Kidney glomerular epithelial cell (primary cell): ENCODE measurements at regions not wholly inside any gene's neighbourhood (a gene's known extent, or its start where the extent isn't known, plus 50 kb on each side); places are given as distances from the start of the nearest gene placed in this dataset.

ENCODE experiments used
- DNase-seq: peaks from one replicate; lab custom pipeline; 2025; lab: John Stamatoyannopoulos, UW

- DNase-seq, result no peak
Measured at GRCh38 chr13:73251626-73252265, 192.9 kb downstream of the KLF5 start.

DNA sequence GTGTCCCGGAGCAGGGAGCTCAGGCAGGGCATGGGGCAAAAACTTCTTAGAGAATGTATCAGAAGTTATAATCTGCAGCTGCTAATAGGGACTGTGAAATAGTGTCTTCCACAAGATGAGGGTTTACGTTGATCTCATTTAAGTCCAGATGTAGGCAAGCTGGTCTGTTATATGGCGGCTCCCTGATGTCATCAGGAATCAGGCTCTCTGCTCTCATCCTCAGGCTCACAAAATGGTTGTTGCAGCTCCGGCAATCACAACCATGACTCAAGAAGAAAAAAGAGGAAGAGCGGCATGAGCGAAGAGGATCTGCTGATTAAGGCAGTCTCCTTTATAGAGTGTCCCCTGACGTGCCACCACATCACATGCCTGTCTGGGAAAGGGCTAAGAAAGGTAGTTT lies 191.3 kb downstream of the KLF5 start:
- DNase-seq, result no peak

GRCh38 chr13:73248711-73249580 lies 190.1 kb downstream of the KLF5 start:
- no peak for DNase-seq

GRCh38 chr13:73248154-73248553 lies 189.3 kb downstream of the KLF5 start:
- no peak for DNase-seq

GRCh38 chr13:73245246-73245645 lies 186.4 kb downstream of the KLF5 start:
- DNase-seq, result no peak

- no peak for DNase-seq
Measured at GRCh38 chr13:73244467-73244866, 185.7 kb downstream of the KLF5 start.

- no peak for DNase-seq
Measured at GRCh38 chr13:73242515-73243015, 183.8 kb downstream of the KLF5 start.

GRCh38 chr13:73240193-73240592 lies 181.4 kb downstream of the KLF5 start:
- DNase-seq, result no peak

- DNase-seq, result no peak
Measured at GRCh38 chr13:73235385-73235784, 176.6 kb downstream of the KLF5 start.

GRCh38 chr13:73231471-73231870 lies 172.7 kb downstream of the KLF5 start:
- DNase-seq, result no peak

DNA sequence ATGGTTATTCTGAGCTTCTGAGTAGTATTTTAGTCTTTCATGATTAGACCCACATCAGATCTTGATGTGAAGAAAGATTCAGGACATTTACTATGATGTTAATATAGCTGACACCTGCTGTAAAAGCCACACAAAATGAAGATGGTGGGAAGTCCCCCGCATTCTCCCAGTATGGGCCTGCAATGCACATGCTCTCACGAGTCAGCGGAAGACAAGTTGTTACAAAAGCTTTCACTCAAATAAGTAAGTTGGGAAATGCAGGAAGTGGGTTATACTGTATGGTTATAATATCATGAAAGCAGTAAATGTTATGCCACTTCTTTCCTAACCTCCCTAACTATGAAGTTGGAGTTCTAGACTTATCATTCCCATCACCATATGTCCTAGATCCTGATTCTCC lies 171.9 kb downstream of the KLF5 start:
- DNase-seq, result no peak

GRCh38 chr13:73228546-73228945 lies 169.7 kb downstream of the KLF5 start:
- DNase-seq, result no peak

- no peak for DNase-seq
Measured at GRCh38 chr13:73225990-73226389, 167.2 kb downstream of the KLF5 start.

DNA sequence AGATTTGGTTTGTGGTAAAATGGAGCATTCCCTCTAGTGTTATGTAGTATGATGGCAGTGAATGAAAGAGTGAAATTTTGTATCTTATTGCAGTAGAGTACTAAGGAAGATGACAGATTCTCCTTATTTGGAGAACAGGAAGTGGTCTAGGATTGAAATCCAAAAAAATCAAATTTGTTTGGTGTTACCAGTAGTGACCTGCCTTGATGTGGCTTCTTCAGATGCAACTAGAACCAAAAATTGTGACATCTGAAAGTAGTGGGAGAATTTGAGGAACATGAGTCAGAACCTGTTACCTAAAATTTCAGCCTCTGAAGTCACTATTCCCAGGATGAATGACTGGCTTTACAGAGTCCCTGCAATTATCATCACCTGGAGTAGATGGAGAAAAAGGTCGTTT lies 165.9 kb downstream of the KLF5 start:
- DNase-seq, result no peak

- no peak for DNase-seq
Measured at GRCh38 chr13:73223372-73223781, 164.6 kb downstream of the KLF5 start.

DNA sequence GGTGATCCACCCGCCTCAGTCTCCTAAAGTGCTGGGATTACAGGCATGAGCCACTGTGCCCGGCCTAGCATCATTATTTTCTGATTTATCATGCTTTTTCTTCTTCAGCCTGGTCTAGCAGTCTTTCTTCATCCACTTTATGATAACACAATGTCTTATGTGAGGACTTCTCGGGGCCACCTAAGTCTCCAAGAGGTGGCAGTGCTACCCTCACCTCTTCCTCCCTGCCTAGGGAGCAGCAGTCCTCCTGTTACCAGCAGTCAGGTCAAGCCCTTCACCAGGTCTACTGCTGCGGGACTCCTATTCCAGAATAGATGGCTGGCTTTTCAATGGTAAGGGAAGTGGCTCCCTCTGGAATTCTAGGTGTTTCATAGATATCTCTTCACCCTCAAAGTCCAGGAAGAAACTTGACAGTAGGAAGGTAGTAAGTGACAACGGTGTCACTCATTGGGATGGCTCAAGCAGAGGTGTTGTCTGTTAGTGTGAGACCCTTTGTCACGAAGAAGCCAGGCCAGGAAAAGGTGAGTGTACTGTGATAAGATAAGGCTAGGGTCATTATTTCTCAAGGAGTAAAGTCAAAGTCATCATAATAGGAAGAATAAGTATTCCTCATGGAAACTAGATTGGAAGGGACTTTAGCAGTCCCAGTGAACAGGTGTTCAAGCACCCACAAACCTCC lies 164.0 kb downstream of the KLF5 start:
- DNase-seq, result no peak

DNA sequence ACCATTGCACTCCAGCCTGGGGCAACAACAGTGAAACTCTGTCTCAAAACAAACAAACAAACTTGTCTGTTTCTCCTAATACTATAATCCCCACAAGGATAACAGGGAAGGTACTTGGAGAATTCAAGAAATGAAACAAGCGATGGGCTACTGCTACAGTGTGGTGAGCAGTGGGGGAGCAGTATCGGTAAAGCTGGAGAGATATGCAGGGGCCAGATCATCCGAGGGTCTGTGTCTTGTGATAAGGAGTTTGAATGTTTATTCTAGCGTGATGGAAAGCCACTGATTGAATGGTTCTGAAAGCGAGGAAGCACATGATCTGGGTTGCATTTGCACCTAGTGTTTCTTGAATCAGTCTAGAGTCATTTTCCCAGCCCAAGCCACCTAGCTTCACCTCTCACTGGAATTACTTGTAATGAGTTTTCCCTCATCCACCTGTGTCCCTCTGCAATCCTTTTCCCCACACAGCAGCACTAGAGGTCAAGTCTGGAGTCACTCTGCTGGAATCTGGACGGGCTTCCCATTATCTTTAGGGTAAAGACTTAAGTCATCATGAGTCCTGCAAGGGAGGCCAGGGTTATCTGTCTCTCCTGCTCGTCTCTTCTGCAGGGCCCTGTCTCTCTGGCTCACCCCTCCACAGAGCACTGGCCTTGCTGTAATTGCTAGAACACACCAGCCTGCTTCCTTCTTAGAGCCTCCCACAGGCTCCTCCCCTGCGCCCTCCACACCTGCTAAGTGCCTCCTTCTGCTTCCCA lies 162.3 kb downstream of the KLF5 start:
- DNase-seq, result no peak

DNA sequence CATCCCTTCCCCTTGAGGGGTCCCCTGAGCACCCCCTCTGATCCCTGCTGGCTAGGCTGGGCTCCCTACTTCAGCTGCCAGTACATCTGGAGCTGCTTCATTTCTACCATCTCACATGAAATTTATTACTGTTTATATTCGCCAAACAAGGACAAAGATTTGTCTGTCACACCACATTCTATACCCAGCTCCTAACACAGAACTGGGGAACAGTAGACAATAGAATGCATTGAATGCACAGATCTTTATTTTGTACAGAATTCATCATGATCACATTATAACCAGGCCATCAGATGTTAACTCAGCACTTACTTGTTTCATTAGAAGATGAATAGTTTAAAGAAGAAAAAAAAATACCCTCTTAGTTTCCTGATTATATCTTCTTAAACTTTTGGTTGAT lies 159.4 kb downstream of the KLF5 start:
- no peak for DNase-seq

DNA sequence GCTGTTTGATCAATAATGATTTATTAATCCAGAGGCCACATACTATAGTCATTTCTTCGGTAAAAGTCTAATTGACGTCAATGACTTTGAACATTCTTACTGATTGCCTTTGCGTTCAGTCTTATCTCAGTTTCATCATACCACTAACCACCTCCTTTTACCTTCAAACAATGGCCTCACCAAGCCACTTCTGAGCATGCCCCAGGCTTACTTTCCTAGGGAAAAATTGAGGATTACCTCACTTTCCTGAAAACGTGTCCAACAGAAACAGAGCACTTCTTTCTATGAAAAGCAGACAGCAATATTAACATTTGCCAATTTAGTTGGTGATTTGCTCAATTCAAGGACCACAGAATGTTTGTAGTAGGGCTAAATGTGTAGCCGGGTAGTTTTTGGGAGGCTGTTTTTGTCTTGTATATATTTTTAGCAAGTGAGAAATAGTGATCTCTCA lies 157.6 kb downstream of the KLF5 start:
- no peak for DNase-seq

DNA sequence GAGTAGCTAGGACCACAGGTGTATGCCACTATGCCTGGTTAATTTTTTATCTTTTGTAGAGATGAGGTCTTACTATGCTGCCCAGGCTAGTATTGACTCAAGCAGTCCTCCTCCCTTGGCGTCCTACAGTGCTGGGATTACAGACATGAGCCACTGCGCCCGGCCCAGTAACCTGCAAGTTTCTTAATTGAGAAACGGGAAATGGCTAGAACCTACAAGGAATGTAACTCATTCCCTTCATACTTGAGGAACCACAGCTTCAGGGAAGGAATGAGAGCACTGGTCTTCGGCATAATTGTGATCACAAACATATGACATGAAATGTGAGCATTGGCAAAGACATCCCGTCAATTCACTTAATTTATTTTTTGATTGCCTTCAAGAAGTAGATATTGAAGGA lies 157.0 kb downstream of the KLF5 start:
- DNase-seq, result no peak

DNA sequence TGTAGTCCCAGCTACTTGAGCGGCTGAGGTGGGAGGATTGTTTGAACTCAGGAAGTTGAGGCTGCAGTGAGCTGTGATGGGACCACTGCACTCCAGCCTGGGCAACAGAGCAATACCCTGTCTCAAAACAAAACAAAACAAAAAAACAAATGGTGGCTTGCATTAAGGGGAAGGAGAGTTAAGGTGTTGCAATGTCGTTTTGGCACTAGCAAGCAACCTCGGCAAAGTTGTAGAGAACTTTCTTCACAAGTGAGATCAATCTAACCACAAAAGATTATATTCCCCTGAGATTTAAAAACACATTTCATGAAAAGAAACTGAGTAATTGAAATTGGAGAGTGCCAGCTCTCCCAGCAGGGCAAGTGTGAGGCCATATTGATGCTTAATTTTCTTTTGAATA lies 153.7 kb downstream of the KLF5 start:
- no peak for DNase-seq
